ENCODE measurements at regions not wholly inside any gene's neighbourhood (a gene's known extent, or its start where the extent isn't known, plus 50 kb on each side); places are given as distances from the start of the nearest gene placed in this dataset.

DNA sequence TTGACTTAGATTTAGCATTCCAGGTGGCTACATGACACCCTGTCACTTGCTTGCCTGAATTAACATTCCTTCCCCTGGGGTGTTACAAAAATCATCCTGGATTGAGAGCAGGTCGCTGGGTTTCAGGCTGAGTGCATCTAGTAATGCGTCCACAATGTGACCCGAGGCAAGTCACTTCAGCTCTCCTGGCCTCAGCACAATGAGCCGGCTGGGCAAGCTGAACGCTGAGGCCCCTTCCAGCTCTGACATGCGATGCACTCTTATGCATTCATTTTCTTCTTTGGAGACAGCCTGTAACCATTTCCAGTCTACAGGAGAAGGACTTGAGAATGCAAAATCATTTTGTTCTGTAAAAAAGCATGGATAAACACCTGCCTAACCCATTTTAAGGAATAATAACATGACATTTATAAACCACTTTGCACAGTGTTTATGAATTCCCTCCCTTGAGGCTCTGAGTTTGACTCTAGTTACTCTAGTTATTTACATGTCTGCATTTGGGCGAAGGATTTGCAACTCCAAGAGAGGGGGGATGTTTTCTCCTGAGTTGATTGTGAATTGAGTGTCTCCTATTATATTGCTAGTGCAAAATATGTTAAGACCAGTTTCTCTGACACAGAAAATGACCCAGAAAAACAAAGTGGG is 63.0 kb upstream of the CPO start:
- H3K4me3 ChIP-seq, result no peak overlapping the region

DNA sequence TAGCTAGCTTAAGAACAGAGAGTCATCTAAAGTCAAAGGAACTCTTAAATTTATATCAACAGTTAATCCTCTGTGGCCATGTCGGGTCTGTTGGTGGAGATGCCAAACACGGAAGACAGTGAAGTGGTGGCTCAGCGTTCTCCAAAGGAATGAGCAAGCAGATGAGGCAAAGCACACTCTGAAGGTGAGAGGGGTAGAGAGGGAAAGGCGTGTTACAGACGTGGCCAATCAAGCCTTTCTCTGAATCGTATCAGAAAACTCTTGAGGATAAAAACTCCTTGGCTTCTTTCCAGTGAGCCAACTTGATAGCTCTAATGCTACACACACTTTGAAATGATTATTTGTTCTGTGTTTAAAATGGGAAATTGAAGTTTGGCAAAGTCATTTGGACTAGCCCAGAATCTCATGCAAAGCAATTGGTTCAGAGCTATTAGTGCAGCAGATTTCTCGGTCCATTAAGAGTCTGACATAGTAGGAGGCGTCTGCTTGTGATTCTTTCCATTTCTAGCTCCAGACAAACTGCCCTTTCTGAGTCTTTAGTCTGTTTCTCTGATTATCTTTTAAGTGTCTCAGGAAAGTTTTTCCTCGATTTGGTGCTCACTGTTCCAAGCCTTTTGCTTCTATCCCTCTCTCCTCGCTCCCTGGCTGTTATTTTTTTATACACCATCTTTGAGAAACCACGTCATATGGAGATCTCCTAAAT is 57.5 kb upstream of the CPO start:
- Histone ChIP-seq H3K4me3 (no peak overlapping the region), H3K27me3 (no peaks in the 10 kb centered on the region), H3K36me3 (no peaks in the 10 kb centered on the region), H3K9me3 (no peaks in the 10 kb centered on the region)
- DNase-seq, result no peak

More for the DNA sequence above, 63.0 kb upstream of the CPO start:
- DNase-seq, result no peak
- Histone ChIP-seq H3K9me3 (no peaks in the 10 kb centered on the region), H3K27me3 (no peaks in the 10 kb centered on the region), H3K36me3 (no peaks in the 10 kb centered on the region)

DNA sequence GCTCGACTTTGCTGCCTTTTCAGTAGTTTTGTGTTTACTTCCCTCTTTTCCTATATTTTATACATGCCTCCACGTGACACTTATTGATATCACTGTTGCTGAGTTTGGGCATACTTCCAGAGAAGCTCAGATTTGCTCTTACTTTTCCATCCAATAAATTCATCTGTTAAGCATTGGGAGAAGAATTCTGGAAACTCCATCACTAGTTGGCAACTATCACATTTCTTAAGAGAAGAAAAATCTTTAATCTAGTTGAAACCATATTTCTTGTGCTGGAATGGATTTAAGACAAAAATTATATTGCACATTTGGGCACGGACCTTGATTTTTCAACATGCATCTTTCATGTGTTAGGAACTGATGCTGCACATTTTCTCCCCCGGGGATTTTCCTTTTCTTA is 52.6 kb upstream of the CPO start:
- Histone ChIP-seq H3K36me3 (no peaks in the 10 kb centered on the region), H3K9me3 (no peaks in the 10 kb centered on the region; the same call in 1 of the 2 replicates), H3K27me3 (no peaks in the 10 kb centered on the region), H3K4me3 (no peak overlapping the region)
- DNase-seq, result no peak

DNA sequence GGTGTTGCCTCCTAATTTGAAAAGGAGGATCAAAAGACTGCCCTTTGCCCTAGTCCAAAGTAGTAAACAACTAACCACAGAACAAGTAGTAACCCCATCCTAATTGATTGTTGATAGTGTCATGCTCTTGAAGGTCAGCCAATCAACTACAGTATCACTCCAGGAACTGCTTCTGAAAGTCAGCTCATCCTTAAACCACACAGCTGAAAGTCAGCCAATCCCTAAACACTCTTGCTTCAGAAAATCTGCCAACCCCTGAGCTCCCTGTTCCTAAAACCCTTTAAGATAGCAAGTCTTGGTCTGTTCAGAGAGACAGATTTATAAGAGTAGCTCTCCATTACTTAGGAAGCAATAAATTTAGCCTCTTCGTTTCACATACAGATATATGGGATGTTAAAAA is 51.6 kb upstream of the CPO start:
- no peak for DNase-seq
- H3K27me3 ChIP-seq, result no peaks in the 10 kb centered on the region

More for the DNA sequence above, 51.6 kb upstream of the CPO start:
- H3K9me3 ChIP-seq, result no peaks in the 10 kb centered on the region; the same call in 1 of the 2 replicates
- H3K36me3 ChIP-seq, result no peaks in the 10 kb centered on the region
- H3K4me3 ChIP-seq, result no peak overlapping the region

Measured in MG63 (cell line).